CD14-positive monocyte (primary cell): ENCODE measurements at regions not wholly inside any gene's neighbourhood (a gene's known extent, or its start where the extent isn't known, plus 50 kb on each side); places are given as distances from the start of the nearest gene placed in this dataset.

ENCODE experiments used
- DNase-seq, 3 donors: peaks; one replicate each; pipeline ENCODE4 v3.0.0-alpha.2; 2011 to 2022
- H2AFZ ChIP-seq: 2 replicates; pipeline ENCODE4 v1.6.0; 2012; ENCODE audit warnings: mild to moderate bottlenecking, low read depth, low read length, inconsistent platforms; ENCODE audit not compliant: insufficient read depth, poor library complexity, severe bottlenecking
- H3K27ac ChIP-seq, 2 donors: 1 replicate in 1 of 2; 2 replicates in 1 of 2; pipeline ENCODE4 v1.5.1; 2012 to 2013; ENCODE audit warnings: low read length in 2 of 2, control low read depth in 1 of 2, inconsistent platforms in 1 of 2, low read depth in 1 of 2, mild to moderate bottlenecking in 1 of 2
- H3K27me3 ChIP-seq, 2 donors: one replicate each; pipeline versions ENCODE4 v1.6.0 to v1.6.1; 2011 to 2013; ENCODE audit warnings: low read length in 2 of 2; ENCODE audit not compliant: control insufficient read depth in 2 of 2, insufficient read depth in 2 of 2
- H3K36me3 ChIP-seq, 2 donors: replicated peaks in 1 of 2; 1 replicate in 1 of 2; 2 replicates in 1 of 2; pipeline versions ENCODE4 v1.5.1 to v1.6.1; 2012 to 2013; ENCODE audit warnings: low read length in 2 of 2, control low read depth in 1 of 2, inconsistent platforms in 1 of 2, mild to moderate bottlenecking in 1 of 2; ENCODE audit not compliant: insufficient read depth in 2 of 2, control insufficient read depth in 1 of 2
- H3K4me1 ChIP-seq, 2 donors: 1 replicate in 1 of 2; 2 replicates in 1 of 2; pipeline versions ENCODE4 v1.5.1 to v1.6.1; 2012 to 2013; ENCODE audit warnings: low read length in 2 of 2, control low read depth in 1 of 2, inconsistent platforms in 1 of 2, mild to moderate bottlenecking in 1 of 2, moderate library complexity in 1 of 2; ENCODE audit not compliant: insufficient read depth in 2 of 2, control insufficient read depth in 1 of 2
- H3K4me2 ChIP-seq: replicated peaks from 2 replicates; pipeline ENCODE3; 2012; ENCODE audit warnings: low read length, moderate library complexity, mild to moderate bottlenecking; ENCODE audit not compliant: poor library complexity, severe bottlenecking; ENCODE audit errors: extremely low read depth
- H3K4me3 ChIP-seq, 3 experiments: fragments of 200-600 bp in 1 of 3; sonication (generic) in 1 of 3; replicated peaks in 1 of 3; 1 replicate in 2 of 3; 2 replicates in 1 of 3; pipeline ENCODE4 v1.5.1; 2011 to 2013; ENCODE audit warnings: low read length in 3 of 3, mild to moderate bottlenecking in 3 of 3, control low read depth in 2 of 3, low read depth in 2 of 3, inconsistent platforms in 1 of 3, moderate library complexity in 1 of 3
- H3K79me2 ChIP-seq: 2 replicates; pipeline ENCODE4 v1.6.0; 2012; ENCODE audit warnings: mild to moderate bottlenecking, control low read depth, inconsistent platforms, low read length, moderate library complexity; ENCODE audit not compliant: insufficient read depth
- H3K9ac ChIP-seq: 2 replicates; pipeline ENCODE4 v1.6.0; 2017; ENCODE audit warnings: low read length, mild to moderate bottlenecking; ENCODE audit not compliant: insufficient read depth, poor library complexity, severe bottlenecking
- H3K9me3 ChIP-seq, 2 donors: replicated peaks in 1 of 2; 1 replicate in 1 of 2; 2 replicates in 1 of 2; pipeline versions ENCODE4 v1.5.1 to v1.6.1; 2012 to 2013; ENCODE audit warnings: low read length in 2 of 2, control low read depth in 1 of 2; ENCODE audit not compliant: control insufficient read depth in 1 of 2, insufficient read depth in 1 of 2
- H4K20me1 ChIP-seq: 2 replicates; pipeline ENCODE4 v1.6.0; 2012; ENCODE audit warnings: mild to moderate bottlenecking, low read length, control low read depth, moderate library complexity; ENCODE audit not compliant: insufficient read depth
- H3K27ac Mint-ChIP-seq, 7 donors: one replicate each; pipeline ENCODE4 v1.8.0; 2020; ENCODE audit warnings: mild to moderate bottlenecking in 7 of 7, mixed read lengths in 7 of 7, moderate library complexity in 6 of 7, inconsistent platforms in 2 of 7
- H3K27me3 Mint-ChIP-seq, 3 donors: one replicate each; pipeline ENCODE4 v1.8.0; 2021 to 2022; ENCODE audit warnings: low read depth in 3 of 3, mild to moderate bottlenecking in 3 of 3, mixed read lengths in 3 of 3, moderate library complexity in 3 of 3, inconsistent platforms in 1 of 3
- H3K36me3 Mint-ChIP-seq, 2 donors: one replicate each; pipeline ENCODE4 v1.8.0; 2020; ENCODE audit warnings: mixed read lengths in 2 of 2, inconsistent platforms in 1 of 2, mild to moderate bottlenecking in 1 of 2
- H3K4me1 Mint-ChIP-seq: one replicate; pipeline ENCODE4 v1.8.0; 2020; ENCODE audit warnings: mild to moderate bottlenecking, mixed read lengths
- H3K4me3 Mint-ChIP-seq, 2 donors: one replicate each; pipeline ENCODE4 v1.8.0; 2020; ENCODE audit warnings: mild to moderate bottlenecking in 2 of 2, mixed read lengths in 2 of 2, moderate library complexity in 1 of 2
- H3K9me3 Mint-ChIP-seq, 7 donors: one replicate each; pipeline ENCODE4 v1.8.0; 2020 to 2022; ENCODE audit warnings: mixed read lengths in 7 of 7, mild to moderate bottlenecking in 6 of 7, moderate library complexity in 6 of 7, inconsistent platforms in 2 of 7
- WGBS: methylation state at CpG from one replicate; pipeline ENCODE4 v1.1.5; 2013; ENCODE audit warnings: missing lambda C conversion rate; ENCODE audit not compliant: insufficient coverage; 5-methylcytosine and 5-hydroxymethylcytosine counted together
- intact Hi-C, 2 donors: fragments of 100-400 bp; cut with micrococcal nuclease; formaldehyde crosslinking; loops; one replicate each; pipeline versions ENCODE4 v1.15.0 to v1.15.1; 2023
- TF ChIP-seq, protein P1 (sequence below): fragments of 200-600 bp; IDR thresholded peaks from one replicate; pipeline ENCODE4 v1.8.0; 2022; ENCODE audit warnings: antibody characterized with exemption, mild to moderate bottlenecking

DNA sequence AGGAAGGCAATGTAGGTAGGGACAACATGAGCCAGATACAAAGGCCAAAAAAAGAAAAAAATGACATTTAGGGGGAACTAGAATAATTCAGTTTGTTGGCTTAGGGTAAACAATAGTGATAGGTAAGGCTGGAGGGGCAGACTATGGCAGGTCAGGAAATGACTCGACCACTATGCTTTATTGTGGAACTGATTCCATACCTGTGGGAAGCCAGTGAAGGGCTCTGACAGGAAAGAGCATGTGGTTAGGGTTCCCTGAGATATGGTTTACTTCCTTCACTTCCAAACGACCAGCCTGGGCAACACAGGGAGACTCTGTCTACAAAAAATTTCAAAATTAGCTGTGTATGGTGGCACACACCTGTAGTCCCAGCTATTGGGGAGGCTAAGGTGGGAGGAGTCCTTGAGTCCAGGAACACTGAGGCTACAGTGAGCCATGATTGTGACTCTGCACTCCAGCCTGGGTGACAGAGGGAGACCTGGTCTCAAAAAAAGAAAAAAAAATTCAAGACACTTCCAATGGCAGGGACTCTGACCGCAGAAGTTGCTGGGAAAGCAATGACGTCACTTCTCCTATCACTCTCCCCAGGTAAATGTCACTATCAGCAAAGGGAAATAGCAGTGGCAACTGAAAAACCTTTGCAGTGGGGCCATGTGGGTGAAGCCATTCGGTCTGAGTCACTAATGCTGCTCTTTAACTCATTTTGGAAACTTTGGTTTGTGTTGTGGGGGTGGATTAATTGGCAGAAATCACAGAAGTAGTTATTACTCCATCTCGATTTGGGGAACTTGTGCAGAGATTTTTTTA is 192.8 kb upstream of the TSC22D1 start:
- Histone ChIP-seq H3K27me3 (no peaks in the 10 kb centered on the region), H3K27ac (no peak overlapping the region), H3K36me3 (no peaks in the 10 kb centered on the region), H4K20me1 (no peaks in the 10 kb centered on the region), H3K4me3 (no peak overlapping the region), H3K9me3 (no peaks in the 10 kb centered on the region), H3K79me2 (no peaks in the 10 kb centered on the region), H2AFZ (no peak overlapping the region), H3K9ac (no peak overlapping the region), H3K4me1 (no peaks in the 10 kb centered on the region), H3K4me2 (no peak overlapping the region)
- H3K36me3 Mint-ChIP-seq: no peaks in the 10 kb centered on the region
- peaks cover 7 to 9% (median 9%) of the 10 kb centered on the region in 3 donors for H3K27me3 Mint-ChIP-seq
- H3K9me3 Mint-ChIP-seq: peaks cover 0 to 3% (median 0%) of the 10 kb centered on the region in 7 donors
- 18% methylated on average over 2 of the region's 6 CpGs for WGBS
- H3K4me3 Mint-ChIP-seq: no peak overlapping the region
- peak in 1 of 3 donors; percentile 6 for DNase-seq
- intact Hi-C loops: no loop called here
- peaks cover 5% of the 10 kb centered on the region for H3K4me1 Mint-ChIP-seq
- H3K27ac Mint-ChIP-seq: no peak overlapping the region
- TF ChIP-seq, protein P1, sequence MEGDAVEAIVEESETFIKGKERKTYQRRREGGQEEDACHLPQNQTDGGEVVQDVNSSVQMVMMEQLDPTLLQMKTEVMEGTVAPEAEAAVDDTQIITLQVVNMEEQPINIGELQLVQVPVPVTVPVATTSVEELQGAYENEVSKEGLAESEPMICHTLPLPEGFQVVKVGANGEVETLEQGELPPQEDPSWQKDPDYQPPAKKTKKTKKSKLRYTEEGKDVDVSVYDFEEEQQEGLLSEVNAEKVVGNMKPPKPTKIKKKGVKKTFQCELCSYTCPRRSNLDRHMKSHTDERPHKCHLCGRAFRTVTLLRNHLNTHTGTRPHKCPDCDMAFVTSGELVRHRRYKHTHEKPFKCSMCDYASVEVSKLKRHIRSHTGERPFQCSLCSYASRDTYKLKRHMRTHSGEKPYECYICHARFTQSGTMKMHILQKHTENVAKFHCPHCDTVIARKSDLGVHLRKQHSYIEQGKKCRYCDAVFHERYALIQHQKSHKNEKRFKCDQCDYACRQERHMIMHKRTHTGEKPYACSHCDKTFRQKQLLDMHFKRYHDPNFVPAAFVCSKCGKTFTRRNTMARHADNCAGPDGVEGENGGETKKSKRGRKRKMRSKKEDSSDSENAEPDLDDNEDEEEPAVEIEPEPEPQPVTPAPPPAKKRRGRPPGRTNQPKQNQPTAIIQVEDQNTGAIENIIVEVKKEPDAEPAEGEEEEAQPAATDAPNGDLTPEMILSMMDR: no peak

DNA sequence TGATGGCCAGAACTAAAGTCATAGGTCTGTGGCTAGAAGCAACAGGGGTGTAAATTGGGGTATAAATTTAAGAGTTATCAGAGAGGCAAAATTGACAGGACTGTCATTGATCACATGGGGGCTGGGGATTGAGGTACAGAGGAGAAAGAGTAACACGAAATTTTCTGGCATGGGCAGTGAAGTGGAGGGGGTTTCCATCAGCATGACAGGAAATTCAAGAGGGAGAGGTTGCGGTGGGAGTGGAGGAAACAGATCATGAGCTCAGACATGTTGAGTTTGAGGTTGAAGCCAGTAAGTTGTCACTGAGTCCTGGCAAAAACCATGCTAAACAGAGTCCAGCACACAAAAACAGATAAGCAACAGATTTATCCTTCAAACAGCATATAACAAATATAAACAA is 192.1 kb upstream of the TSC22D1 start:
- TF ChIP-seq, protein P1: no peak

More for the DNA sequence above, 192.1 kb upstream of the TSC22D1 start:
- intact Hi-C loops: no loop called here
- Histone ChIP-seq H3K27me3 (no peaks in the 10 kb centered on the region), H3K79me2 (no peaks in the 10 kb centered on the region), H2AFZ (no peak overlapping the region), H4K20me1 (no peaks in the 10 kb centered on the region), H3K4me3 (no peak overlapping the region), H3K4me2 (no peak overlapping the region), H3K27ac (no peak overlapping the region), H3K36me3 (no peaks in the 10 kb centered on the region), H3K4me1 (no peaks in the 10 kb centered on the region), H3K9ac (no peak overlapping the region), H3K9me3 (no peaks in the 10 kb centered on the region)
- no peak overlapping the region for H3K4me3 Mint-ChIP-seq
- DNase-seq: no peak
- no peaks in the 10 kb centered on the region for H3K36me3 Mint-ChIP-seq
- peaks cover 7 to 11% (median 9%) of the 10 kb centered on the region in 3 donors for H3K27me3 Mint-ChIP-seq
- WGBS: no CpG with 5 or more reads among the region's 2 CpGs
- H3K27ac Mint-ChIP-seq: no peak overlapping the region
- peaks cover 0 to 3% (median 0%) of the 10 kb centered on the region in 7 donors for H3K9me3 Mint-ChIP-seq
- peaks cover 6% of the 10 kb centered on the region for H3K4me1 Mint-ChIP-seq
